Astrocyte (in vitro differentiated cells and primary cell): ENCODE measurements at regions not wholly inside any gene's neighbourhood (a gene's known extent, or its start where the extent isn't known, plus 50 kb on each side); places are given as distances from the start of the nearest gene placed in this dataset.

ENCODE experiments used
- EZH2 ChIP-seq: IDR thresholded peaks from 2 replicates; pipeline ENCODE4 v1.6.1; 2012; ENCODE audit warnings: mild to moderate bottlenecking, low read length, inconsistent platforms; ENCODE audit not compliant: insufficient read depth
- TF ChIP-seq, protein P1 (sequence below): IDR thresholded peaks from 2 replicates; pipeline ENCODE4 v1.5.1; 2011; ENCODE audit warnings: low read depth, mild to moderate bottlenecking, inconsistent platforms, low read length, moderate library complexity; ENCODE audit not compliant: insufficient read depth

DNA sequence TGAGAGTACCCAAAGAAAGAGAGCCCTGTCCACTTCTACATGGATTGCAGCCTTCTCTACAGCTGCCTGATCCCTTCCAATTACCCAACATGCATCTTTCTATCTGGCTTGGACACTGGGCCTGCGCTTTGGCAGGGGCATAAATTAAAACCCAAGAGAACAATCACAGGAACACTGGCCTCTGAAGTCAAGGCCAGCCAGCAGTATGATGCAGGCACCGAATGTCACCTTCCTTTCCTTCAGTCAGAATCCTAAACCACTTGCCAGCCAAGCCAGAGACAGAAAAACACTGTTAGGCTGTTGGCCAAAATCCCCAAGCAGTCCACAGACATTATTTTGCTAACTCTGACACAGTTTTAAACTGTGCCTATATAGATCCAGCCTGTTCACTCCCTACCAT, 113.7 kb downstream of the DUSP6 start:
- TF ChIP-seq EZH2: no peak
- TF ChIP-seq, protein P1, sequence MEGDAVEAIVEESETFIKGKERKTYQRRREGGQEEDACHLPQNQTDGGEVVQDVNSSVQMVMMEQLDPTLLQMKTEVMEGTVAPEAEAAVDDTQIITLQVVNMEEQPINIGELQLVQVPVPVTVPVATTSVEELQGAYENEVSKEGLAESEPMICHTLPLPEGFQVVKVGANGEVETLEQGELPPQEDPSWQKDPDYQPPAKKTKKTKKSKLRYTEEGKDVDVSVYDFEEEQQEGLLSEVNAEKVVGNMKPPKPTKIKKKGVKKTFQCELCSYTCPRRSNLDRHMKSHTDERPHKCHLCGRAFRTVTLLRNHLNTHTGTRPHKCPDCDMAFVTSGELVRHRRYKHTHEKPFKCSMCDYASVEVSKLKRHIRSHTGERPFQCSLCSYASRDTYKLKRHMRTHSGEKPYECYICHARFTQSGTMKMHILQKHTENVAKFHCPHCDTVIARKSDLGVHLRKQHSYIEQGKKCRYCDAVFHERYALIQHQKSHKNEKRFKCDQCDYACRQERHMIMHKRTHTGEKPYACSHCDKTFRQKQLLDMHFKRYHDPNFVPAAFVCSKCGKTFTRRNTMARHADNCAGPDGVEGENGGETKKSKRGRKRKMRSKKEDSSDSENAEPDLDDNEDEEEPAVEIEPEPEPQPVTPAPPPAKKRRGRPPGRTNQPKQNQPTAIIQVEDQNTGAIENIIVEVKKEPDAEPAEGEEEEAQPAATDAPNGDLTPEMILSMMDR: no peak
